ENCODE measurements at regions not wholly inside any gene's neighbourhood (a gene's known extent, or its start where the extent isn't known, plus 50 kb on each side); places are given as distances from the start of the nearest gene placed in this dataset.

DNA sequence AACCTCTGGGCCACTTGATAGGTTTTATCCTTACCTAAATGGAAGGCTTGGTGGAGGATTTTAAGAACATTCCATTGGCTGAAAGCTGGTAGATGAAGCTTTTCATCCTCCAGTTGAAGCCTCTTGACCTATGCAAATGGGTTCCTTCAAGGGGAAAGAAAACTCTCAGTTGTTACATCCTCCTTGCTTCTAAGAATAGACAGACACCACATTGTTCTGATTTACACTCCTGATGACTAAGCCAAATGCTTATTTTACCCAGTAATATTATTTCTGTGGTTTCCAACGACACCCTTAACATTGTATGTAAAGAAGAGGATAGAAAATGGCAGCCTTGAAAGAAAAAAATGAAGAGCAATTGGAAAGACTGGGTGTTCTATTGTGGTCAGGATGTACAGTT lies 480.5 kb downstream of the OTOL1 start:
- H3K9me3 ChIP-seq, result no peaks in the 10 kb centered on the region
- H3K4me1 ChIP-seq, result no peaks in the 10 kb centered on the region
- ATAC-seq (no peak), DNase-seq (no peak)
- TF ChIP-seq, protein P1, sequence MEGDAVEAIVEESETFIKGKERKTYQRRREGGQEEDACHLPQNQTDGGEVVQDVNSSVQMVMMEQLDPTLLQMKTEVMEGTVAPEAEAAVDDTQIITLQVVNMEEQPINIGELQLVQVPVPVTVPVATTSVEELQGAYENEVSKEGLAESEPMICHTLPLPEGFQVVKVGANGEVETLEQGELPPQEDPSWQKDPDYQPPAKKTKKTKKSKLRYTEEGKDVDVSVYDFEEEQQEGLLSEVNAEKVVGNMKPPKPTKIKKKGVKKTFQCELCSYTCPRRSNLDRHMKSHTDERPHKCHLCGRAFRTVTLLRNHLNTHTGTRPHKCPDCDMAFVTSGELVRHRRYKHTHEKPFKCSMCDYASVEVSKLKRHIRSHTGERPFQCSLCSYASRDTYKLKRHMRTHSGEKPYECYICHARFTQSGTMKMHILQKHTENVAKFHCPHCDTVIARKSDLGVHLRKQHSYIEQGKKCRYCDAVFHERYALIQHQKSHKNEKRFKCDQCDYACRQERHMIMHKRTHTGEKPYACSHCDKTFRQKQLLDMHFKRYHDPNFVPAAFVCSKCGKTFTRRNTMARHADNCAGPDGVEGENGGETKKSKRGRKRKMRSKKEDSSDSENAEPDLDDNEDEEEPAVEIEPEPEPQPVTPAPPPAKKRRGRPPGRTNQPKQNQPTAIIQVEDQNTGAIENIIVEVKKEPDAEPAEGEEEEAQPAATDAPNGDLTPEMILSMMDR (IDR thresholded peaks at IDR 0.05), result no peak
- no peaks in the 10 kb centered on the region for H3K36me3 ChIP-seq
- H3K27me3 ChIP-seq, result no peaks in the 10 kb centered on the region
- H3K4me3 ChIP-seq, result no peak overlapping the region
- intact Hi-C loops (cut with DNase I), result no loop called here
- H3K27ac ChIP-seq, result no peak overlapping the region

DNA sequence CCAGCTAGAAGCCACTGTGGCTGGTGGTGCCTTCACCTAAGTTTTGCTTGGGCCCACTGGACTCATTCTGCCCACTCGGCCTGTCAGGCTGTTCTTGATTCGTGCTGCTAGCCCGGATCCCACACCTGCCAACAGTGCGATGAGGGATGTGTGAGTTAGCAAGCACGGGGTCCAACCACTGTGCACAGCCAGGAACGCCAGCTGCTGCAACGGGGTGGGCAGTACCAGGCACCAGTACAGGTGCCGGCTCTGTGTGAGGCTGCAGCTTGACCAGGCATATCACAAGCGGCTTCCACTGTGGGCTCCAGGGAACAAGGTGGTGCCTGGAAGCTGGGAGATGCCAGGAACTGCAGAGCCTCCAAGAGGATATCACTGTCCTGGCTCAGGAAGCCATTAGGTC lies 481.2 kb downstream of the OTOL1 start:
- H3K9me3 ChIP-seq, result no peaks in the 10 kb centered on the region
- TF ChIP-seq, protein P1 (IDR thresholded peaks at IDR 0.05), result no peak
- no peaks in the 10 kb centered on the region for H3K4me1 ChIP-seq
- H3K27me3 ChIP-seq, result no peaks in the 10 kb centered on the region
- ATAC-seq (peak; percentile 25), DNase-seq (no peak)
- intact Hi-C loops (cut with DNase I), result no loop called here
- no peaks in the 10 kb centered on the region for H3K36me3 ChIP-seq
- no peak overlapping the region for H3K27ac ChIP-seq
- H3K4me3 ChIP-seq, result no peak overlapping the region

DNA sequence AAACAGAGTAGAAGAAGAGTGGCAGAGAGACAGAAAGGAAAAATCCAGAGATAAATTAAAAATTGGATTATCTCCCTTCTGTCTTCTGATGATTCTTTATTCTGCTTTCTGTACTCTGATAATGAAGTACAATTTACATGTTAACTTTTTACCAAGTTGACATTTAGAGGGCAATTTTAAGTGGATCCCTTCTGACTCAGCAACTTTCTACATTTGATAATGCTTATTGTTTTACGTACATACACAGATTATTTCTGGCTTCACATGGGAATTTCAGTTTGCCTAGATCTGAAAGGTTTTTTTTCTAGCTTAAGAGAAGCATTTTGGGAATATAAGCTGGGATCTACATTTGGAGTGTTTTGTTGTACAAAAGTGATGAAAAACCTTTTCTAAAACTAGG lies 491.3 kb downstream of the OTOL1 start:
- Histone ChIP-seq H3K36me3 (no peaks in the 10 kb centered on the region), H3K4me1 (no peaks in the 10 kb centered on the region), H3K4me3 (no peak overlapping the region), H3K27me3 (no peaks in the 10 kb centered on the region), H3K27ac (no peak overlapping the region), H3K9me3 (no peaks in the 10 kb centered on the region)
- intact Hi-C loops (cut with DNase I), result no loop called here
- ATAC-seq (no peak), DNase-seq (no peak)
- TF ChIP-seq, protein P1 (IDR thresholded peaks at IDR 0.05), result no peak

DNA sequence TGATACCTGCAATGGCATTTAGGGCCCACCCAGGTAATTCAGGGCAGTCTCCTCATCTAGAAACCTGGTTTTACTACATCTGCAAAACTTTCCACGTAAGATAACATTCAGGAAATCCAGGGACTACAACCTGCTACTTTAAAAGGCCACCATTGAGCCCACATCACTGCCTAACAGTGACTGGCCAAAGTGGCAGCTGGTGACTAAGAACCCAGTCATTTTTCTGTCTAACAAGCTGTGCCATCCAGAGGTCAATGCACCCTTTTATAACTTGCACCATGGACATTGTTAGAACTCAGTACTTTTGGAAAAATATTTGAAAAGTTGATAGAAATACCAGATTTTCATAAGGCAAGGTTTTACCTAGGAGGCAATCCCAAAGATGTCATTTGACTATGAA lies 492.4 kb downstream of the OTOL1 start:
- intact Hi-C loops (cut with DNase I), result no loop called here
- DNase-seq, result no peak
- no peaks in the 10 kb centered on the region for H3K27me3 ChIP-seq
- no peak overlapping the region for H3K4me3 ChIP-seq
- no peaks in the 10 kb centered on the region for H3K4me1 ChIP-seq
- TF ChIP-seq, protein P1 (IDR thresholded peaks at IDR 0.05), result no peak
- no peak for ATAC-seq
- H3K36me3 ChIP-seq, result no peaks in the 10 kb centered on the region
- H3K27ac ChIP-seq, result no peak overlapping the region
- H3K9me3 ChIP-seq, result no peaks in the 10 kb centered on the region

DNA sequence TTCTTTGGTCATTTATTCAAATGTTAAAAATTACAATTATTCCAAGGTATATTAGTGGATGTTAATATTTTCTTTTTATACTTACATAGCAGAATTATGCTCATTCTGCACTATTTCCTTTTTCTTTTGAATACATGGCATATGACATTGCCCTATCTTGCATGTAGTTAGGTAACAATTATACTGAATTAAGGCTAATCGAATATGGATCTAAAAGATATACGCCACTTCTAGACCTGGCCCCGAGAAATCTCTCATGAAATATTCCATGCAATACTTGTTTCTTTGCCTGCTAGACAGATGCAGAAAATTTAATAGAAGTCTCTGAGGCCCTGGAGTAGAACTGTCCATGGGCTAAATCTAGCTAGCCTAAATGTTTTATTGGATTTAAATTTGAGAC lies 493.4 kb downstream of the OTOL1 start:
- no peak for DNase-seq
- TF ChIP-seq, protein P1 (IDR thresholded peaks at IDR 0.05), result no peak
- H3K4me1 ChIP-seq, result no peaks in the 10 kb centered on the region
- H3K4me3 ChIP-seq, result no peak overlapping the region
- H3K27me3 ChIP-seq, result no peaks in the 10 kb centered on the region
- intact Hi-C loops (cut with DNase I), result no loop called here
- no peaks in the 10 kb centered on the region for H3K9me3 ChIP-seq
- H3K36me3 ChIP-seq, result no peaks in the 10 kb centered on the region
- H3K27ac ChIP-seq, result no peak overlapping the region
- ATAC-seq, result no peak

DNA sequence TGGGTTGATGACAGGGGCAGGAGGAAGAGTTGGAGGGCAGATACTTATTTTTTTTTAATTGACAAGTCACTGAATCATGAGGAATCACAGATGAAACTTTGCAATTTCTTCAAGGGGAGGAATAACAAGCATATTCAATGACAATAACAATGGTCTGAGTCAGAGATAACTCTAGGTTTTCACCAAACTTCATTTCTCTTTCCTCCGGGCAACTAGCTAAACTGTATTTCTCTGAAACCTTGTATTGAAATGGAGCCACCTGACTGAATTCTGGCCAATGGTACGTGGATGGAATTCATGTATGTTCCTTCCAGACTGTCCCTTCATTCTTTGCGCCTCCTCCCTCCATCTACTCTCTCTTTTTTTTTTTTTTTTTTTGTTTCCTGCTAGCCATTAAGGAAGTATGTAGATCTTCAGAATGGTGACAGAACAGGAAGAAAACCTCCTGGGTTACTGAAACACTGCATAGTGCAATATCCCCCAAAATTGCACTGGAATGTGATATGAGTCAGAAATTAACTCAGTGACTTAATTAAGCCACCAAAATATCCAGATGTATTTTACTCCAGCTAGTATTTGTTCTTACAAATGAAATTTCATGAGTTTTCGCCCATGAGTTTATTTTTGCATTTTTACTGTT lies 495.4 kb downstream of the OTOL1 start:
- TF ChIP-seq, protein P1 (IDR thresholded peaks at IDR 0.05), result no peak
- no peaks in the 10 kb centered on the region for H3K27me3 ChIP-seq
- no peaks in the 10 kb centered on the region for H3K9me3 ChIP-seq
- intact Hi-C loops (cut with DNase I), result no loop called here
- DNase-seq (no peak), ATAC-seq (no peak)
- no peaks in the 10 kb centered on the region for H3K4me1 ChIP-seq
- H3K4me3 ChIP-seq, result no peak overlapping the region
- no peaks in the 10 kb centered on the region for H3K36me3 ChIP-seq
- H3K27ac ChIP-seq, result no peak overlapping the region

Measured in upper lobe of right lung (tissue), 1 donor.